ENCODE measurements at regions not wholly inside any gene's neighbourhood (a gene's known extent, or its start where the extent isn't known, plus 50 kb on each side); places are given as distances from the start of the nearest gene placed in this dataset.

DNA sequence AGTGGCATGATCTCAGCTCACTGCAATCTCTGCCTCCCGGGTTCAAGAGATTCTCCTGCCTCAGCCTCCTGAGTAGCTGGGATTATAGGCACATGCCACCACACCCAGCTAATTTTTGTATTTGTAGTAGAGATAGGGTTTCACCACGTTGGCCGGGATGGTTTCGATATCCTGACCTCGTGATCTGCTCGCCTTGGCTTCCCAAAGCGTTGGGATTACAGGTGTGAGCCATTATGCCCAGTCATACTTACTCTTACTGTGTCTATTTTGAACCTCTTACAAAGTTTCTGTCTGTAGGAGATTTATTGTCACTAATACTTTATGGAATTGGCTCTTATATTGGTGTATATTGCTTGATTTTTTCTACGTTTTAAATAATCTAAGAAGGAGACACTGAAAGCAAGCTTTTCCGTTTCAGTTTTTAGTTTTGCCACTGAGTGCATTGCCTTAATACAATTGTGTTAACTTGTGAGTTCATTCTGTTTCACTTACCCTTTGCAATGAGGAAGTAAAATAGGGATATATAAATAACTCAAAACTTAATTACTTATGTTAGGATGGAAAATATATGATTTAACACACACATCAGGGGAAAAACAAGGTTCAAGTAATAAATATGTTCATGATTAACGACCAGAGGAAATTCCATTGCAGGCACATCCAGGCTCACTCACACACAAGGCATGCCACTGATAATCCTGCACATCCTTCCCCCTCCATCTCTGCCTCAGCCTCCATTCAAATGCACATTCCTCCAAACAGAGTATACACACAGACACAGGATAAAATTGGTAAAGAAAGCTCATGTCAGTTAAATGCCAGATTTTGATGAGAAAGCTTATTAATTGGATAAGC, 279.3 kb upstream of the RASGRP1 start:
- Histone ChIP-seq H3K4me2 (peak overlapping the region; percentile 13; the same call in 1 of the 3 replicates), H3K9me3 (no peaks in the 10 kb centered on the region), H3K4me1 (peaks cover 18% of the 10 kb centered on the region), H3K27ac (0 out of 6 replicates have a peak overlapping the region, but pooled peaks of 1 of the 2 experiments have one; percentile 35), H3K4me3 (no peak overlapping the region)
- FAIRE-seq (no peak), DNase-seq (ENCODE audit: low read depth in 1 of 2, low spot score in 1 of 2) (no peak), ATAC-seq (no peak)
- ChIA-PET POLR2A (no interaction called here), CTCF (interaction anchor here (0.6 kb wide), 2 partner anchors 238 to 306 kb away, joined by 3 read pairs; no protein-coding TSS in a partner anchor)
- TF ChIP-seq NR3C1 (IDR thresholded peaks at IDR 0.05) = no peak
- TF ChIP-seq JUN (IDR thresholded peaks at IDR 0.05) = no peak
- TF ChIP-seq, protein P1, sequence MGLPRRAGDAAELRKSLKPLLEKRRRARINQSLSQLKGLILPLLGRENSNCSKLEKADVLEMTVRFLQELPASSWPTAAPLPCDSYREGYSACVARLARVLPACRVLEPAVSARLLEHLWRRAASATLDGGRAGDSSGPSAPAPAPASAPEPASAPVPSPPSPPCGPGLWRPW (IDR thresholded peaks at IDR 0.05) = no peak
- TF ChIP-seq SREBF2 (IDR thresholded peaks at IDR 0.05) = no peak
- TF ChIP-seq PHF8 (IDR thresholded peaks at IDR 0.05; ENCODE audit: borderline replicate concordance, low read depth) = no peak
- no peak for TF ChIP-seq ZNF302 (CRISPR knock-in tag; IDR thresholded peaks at IDR 0.05)
- 68% methylated on average over 10 of the region's 10 CpGs for WGBS (ENCODE audit: missing lambda C conversion rate)

DNA sequence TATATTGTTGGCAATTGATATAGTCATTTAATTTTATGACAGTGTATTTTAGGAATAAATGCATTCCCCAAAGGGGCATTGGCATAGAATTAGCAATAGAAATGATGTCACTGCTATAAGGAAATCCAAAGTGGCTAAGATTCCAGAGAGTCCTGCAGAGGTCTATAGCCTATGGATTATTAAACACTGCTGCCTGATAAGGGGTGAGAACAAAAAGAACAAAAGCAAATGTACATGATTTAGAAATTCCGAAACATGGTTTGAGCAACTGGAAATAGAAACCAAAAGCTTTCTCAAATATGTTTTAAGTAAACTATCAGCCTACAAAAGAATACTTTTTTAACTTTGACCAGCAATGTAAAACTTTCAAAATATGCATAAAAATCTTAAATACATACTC, 280.1 kb upstream of the RASGRP1 start:
- Histone ChIP-seq H3K4me3 (no peak overlapping the region), H3K4me1 (peaks cover 18% of the 10 kb centered on the region), H3K4me2 (peak overlapping the region; percentile 13; the same call in 1 of the 3 replicates), H3K9me3 (no peaks in the 10 kb centered on the region), H3K27ac (no peak overlapping the region)
- ChIA-PET CTCF (interaction anchor here (0.6 to 1.1 kb wide), 2 partner anchors 28 to 237 kb away, joined by 3 read pairs; no protein-coding TSS in a partner anchor), POLR2A (no interaction called here)
- DNase-seq (ENCODE audit: low read depth in 1 of 2, low spot score in 1 of 2) = no peak
- 95% methylated on average over 1 of the region's 1 CpG for WGBS (ENCODE audit: missing lambda C conversion rate)
- ATAC-seq = no peak
- TF ChIP-seq, protein P2, sequence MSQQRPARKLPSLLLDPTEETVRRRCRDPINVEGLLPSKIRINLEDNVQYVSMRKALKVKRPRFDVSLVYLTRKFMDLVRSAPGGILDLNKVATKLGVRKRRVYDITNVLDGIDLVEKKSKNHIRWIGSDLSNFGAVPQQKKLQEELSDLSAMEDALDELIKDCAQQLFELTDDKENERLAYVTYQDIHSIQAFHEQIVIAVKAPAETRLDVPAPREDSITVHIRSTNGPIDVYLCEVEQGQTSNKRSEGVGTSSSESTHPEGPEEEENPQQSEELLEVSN (IDR thresholded peaks at IDR 0.05; ENCODE audit: borderline replicate concordance, low read depth) = no peak
- TF ChIP-seq, protein P3, sequence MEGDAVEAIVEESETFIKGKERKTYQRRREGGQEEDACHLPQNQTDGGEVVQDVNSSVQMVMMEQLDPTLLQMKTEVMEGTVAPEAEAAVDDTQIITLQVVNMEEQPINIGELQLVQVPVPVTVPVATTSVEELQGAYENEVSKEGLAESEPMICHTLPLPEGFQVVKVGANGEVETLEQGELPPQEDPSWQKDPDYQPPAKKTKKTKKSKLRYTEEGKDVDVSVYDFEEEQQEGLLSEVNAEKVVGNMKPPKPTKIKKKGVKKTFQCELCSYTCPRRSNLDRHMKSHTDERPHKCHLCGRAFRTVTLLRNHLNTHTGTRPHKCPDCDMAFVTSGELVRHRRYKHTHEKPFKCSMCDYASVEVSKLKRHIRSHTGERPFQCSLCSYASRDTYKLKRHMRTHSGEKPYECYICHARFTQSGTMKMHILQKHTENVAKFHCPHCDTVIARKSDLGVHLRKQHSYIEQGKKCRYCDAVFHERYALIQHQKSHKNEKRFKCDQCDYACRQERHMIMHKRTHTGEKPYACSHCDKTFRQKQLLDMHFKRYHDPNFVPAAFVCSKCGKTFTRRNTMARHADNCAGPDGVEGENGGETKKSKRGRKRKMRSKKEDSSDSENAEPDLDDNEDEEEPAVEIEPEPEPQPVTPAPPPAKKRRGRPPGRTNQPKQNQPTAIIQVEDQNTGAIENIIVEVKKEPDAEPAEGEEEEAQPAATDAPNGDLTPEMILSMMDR (IDR thresholded peaks at IDR 0.05) = no peak
- TF ChIP-seq RARB (CRISPR knock-in tag; IDR thresholded peaks at IDR 0.05) (no peak), JUNB (IDR thresholded peaks at IDR 0.05) (no peak), ZFP36 (IDR thresholded peaks at IDR 0.05; ENCODE audit: borderline replicate concordance, partially characterized antibody) (no peak), PHF8 (IDR thresholded peaks at IDR 0.05; ENCODE audit: borderline replicate concordance, low read depth) (no peak), CHD4 (IDR thresholded peaks at IDR 0.05; ENCODE audit: borderline replicate concordance) (no peak), CHD2 (IDR thresholded peaks at IDR 0.05; ENCODE audit: low read length, partially characterized antibody) (no peak), KDM5A (IDR thresholded peaks at IDR 0.05) (no peak), RCOR1 (IDR thresholded peaks at IDR 0.05; ENCODE audit: low read depth, low read length) (no peak), FOXS1 (CRISPR knock-in tag; IDR thresholded peaks at IDR 0.05) (no peak), HOXA7 (CRISPR knock-in tag; IDR thresholded peaks at IDR 0.05) (no peak), RAD21 (conservative IDR thresholded peaks at IDR 0.05 in 1 of 2, IDR thresholded peaks at IDR 0.05 in 1 of 2) (no peak)
- TF ChIP-seq, protein P4, sequence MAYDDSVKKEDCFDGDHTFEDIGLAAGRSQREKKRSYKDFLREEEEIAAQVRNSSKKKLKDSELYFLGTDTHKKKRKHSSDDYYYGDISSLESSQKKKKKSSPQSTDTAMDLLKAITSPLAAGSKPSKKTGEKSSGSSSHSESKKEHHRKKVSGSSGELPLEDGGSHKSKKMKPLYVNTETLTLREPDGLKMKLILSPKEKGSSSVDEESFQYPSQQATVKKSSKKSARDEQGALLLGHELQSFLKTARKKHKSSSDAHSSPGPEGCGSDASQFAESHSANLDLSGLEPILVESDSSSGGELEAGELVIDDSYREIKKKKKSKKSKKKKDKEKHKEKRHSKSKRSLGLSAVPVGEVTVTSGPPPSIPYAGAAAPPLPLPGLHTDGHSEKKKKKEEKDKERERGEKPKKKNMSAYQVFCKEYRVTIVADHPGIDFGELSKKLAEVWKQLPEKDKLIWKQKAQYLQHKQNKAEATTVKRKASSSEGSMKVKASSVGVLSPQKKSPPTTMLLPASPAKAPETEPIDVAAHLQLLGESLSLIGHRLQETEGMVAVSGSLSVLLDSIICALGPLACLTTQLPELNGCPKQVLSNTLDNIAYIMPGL (CRISPR knock-in tag; IDR thresholded peaks at IDR 0.05; ENCODE audit: borderline replicate concordance) = no peak
- TF ChIP-seq, protein P5, sequence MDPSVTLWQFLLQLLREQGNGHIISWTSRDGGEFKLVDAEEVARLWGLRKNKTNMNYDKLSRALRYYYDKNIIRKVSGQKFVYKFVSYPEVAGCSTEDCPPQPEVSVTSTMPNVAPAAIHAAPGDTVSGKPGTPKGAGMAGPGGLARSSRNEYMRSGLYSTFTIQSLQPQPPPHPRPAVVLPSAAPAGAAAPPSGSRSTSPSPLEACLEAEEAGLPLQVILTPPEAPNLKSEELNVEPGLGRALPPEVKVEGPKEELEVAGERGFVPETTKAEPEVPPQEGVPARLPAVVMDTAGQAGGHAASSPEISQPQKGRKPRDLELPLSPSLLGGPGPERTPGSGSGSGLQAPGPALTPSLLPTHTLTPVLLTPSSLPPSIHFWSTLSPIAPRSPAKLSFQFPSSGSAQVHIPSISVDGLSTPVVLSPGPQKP (IDR thresholded peaks at IDR 0.05; ENCODE audit: low read depth, low read length) = no peak
- TF ChIP-seq, protein P1 (IDR thresholded peaks at IDR 0.05) = no peak
- no peak for FAIRE-seq

Data from A549 (cell line).